ENCODE measurements at regions not wholly inside any gene's neighbourhood (a gene's known extent, or its start where the extent isn't known, plus 50 kb on each side); places are given as distances from the start of the nearest gene placed in this dataset.
"Not testable (repeated sequence)": the region's sequence is repeated elsewhere in the genome, so short reads cannot be mapped to it uniquely, and the experiment has no call there.

DNA sequence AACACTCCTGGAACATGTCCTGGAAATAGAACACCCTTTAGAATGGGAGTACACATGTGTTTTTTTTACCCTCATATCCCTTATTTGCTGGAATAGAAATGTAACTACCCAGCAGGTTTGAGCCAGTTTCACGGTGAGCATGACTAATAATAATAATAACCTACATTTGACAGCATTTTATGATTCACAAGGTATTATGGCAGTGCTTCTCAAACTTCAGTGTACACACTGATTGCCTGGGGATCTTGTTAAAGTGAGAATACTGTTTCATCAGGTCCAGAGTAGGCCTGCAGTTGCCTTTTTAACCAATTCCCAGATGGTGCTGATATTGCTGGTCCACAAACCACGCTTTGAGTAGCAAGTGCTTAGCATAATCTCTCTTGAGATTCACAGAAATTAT, 63.9 kb downstream of the NFKBIZ start:
- Histone ChIP-seq H2AFZ (ENCODE audit: low read depth, low read length) (no peak overlapping the region), H3K9me2 (ENCODE audit: insufficient read depth, low read length) (no peaks in the 10 kb centered on the region), H3K9me3 (ENCODE audit: low read length) (no peaks in the 10 kb centered on the region), H3K36me3 (ENCODE audit: insufficient read depth, low read length) (no peaks in the 10 kb centered on the region), H3F3A (ENCODE audit: insufficient read depth, low read length, poor library complexity, severe bottlenecking) (no peaks in the 10 kb centered on the region), H3K79me2 (replicated peaks; ENCODE audit: insufficient read depth, low read length) (no peaks in the 10 kb centered on the region), H3K4me3 (ENCODE audit: low read length) (no peak overlapping the region), H3K9ac (ENCODE audit: low read length) (no peak overlapping the region), H4K20me1 (ENCODE audit: insufficient read depth) (no peaks in the 10 kb centered on the region), H3K27me3 (ENCODE audit: insufficient read depth, low read depth, low read length) (no peaks in the 10 kb centered on the region), H3K27ac (ENCODE audit: low read length) (no peak overlapping the region), H3K4me2 (ENCODE audit: low read length) (no peak overlapping the region)
- no peak for TF ChIP-seq POLR2AphosphoS5 (IDR thresholded peaks at IDR 0.05)
- TF ChIP-seq, protein P1, sequence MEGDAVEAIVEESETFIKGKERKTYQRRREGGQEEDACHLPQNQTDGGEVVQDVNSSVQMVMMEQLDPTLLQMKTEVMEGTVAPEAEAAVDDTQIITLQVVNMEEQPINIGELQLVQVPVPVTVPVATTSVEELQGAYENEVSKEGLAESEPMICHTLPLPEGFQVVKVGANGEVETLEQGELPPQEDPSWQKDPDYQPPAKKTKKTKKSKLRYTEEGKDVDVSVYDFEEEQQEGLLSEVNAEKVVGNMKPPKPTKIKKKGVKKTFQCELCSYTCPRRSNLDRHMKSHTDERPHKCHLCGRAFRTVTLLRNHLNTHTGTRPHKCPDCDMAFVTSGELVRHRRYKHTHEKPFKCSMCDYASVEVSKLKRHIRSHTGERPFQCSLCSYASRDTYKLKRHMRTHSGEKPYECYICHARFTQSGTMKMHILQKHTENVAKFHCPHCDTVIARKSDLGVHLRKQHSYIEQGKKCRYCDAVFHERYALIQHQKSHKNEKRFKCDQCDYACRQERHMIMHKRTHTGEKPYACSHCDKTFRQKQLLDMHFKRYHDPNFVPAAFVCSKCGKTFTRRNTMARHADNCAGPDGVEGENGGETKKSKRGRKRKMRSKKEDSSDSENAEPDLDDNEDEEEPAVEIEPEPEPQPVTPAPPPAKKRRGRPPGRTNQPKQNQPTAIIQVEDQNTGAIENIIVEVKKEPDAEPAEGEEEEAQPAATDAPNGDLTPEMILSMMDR (IDR thresholded peaks at IDR 0.05; ENCODE audit: poor library complexity, severe bottlenecking) = no peak
- TF ChIP-seq RAD21 (conservative IDR thresholded peaks at IDR 0.05) = no peak
- TF ChIP-seq, protein P2, sequence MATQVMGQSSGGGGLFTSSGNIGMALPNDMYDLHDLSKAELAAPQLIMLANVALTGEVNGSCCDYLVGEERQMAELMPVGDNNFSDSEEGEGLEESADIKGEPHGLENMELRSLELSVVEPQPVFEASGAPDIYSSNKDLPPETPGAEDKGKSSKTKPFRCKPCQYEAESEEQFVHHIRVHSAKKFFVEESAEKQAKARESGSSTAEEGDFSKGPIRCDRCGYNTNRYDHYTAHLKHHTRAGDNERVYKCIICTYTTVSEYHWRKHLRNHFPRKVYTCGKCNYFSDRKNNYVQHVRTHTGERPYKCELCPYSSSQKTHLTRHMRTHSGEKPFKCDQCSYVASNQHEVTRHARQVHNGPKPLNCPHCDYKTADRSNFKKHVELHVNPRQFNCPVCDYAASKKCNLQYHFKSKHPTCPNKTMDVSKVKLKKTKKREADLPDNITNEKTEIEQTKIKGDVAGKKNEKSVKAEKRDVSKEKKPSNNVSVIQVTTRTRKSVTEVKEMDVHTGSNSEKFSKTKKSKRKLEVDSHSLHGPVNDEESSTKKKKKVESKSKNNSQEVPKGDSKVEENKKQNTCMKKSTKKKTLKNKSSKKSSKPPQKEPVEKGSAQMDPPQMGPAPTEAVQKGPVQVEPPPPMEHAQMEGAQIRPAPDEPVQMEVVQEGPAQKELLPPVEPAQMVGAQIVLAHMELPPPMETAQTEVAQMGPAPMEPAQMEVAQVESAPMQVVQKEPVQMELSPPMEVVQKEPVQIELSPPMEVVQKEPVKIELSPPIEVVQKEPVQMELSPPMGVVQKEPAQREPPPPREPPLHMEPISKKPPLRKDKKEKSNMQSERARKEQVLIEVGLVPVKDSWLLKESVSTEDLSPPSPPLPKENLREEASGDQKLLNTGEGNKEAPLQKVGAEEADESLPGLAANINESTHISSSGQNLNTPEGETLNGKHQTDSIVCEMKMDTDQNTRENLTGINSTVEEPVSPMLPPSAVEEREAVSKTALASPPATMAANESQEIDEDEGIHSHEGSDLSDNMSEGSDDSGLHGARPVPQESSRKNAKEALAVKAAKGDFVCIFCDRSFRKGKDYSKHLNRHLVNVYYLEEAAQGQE (IDR thresholded peaks at IDR 0.05; ENCODE audit: borderline replicate concordance) = no peak
- TF ChIP-seq SMC3 (conservative IDR thresholded peaks at IDR 0.05; ENCODE audit: poor library complexity) = no peak
- no peak for TF ChIP-seq EZH2 (IDR thresholded peaks at IDR 0.05; ENCODE audit: borderline replicate concordance, insufficient read depth, low read length, poor library complexity, severe bottlenecking)
- TF ChIP-seq MXI1 (conservative IDR thresholded peaks at IDR 0.05; ENCODE audit: poor library complexity, severe bottlenecking) = no peak
- no peak for TF ChIP-seq TAF1 (IDR thresholded peaks at IDR 0.05; ENCODE audit: low read depth)
- TF ChIP-seq EP300 (conservative IDR thresholded peaks at IDR 0.05; ENCODE audit: poor library complexity, severe bottlenecking) = no peak

DNA sequence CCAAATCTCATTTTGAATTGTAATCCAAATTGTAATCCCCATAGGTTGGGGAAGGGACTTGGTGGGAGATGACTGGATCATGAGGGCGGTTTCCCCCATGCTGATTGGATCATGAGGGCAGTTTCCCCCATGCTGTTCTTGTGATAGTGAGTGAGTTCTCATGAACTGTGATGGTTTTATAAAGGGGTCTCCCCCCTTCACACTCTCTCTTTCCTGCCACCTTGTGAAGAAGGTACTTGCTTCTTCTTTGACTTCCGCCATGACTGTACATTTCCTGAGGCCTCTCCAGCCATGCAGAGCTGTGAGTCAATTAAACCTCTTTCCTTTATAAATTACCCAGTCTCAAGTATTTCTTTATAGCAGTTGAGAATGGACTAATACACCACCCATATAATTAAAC, 68.4 kb downstream of the NFKBIZ start:
- H3K79me2 ChIP-seq (replicated peaks; ENCODE audit: insufficient read depth, low read length); H2AFZ ChIP-seq (ENCODE audit: low read depth, low read length); H4K20me1 ChIP-seq (ENCODE audit: insufficient read depth); H3K27me3 ChIP-seq (ENCODE audit: insufficient read depth, low read depth, low read length); H3K27ac ChIP-seq (ENCODE audit: low read length); H3K9me3 ChIP-seq (ENCODE audit: low read length); H3F3A ChIP-seq (ENCODE audit: insufficient read depth, low read length, poor library complexity, severe bottlenecking); H3K4me3 ChIP-seq (ENCODE audit: low read length); H3K4me2 ChIP-seq (ENCODE audit: low read length); H3K9me2 ChIP-seq (ENCODE audit: insufficient read depth, low read length); H3K9ac ChIP-seq (ENCODE audit: low read length); H3K36me3 ChIP-seq (ENCODE audit: insufficient read depth, low read length): not testable (repeated sequence)

DNA sequence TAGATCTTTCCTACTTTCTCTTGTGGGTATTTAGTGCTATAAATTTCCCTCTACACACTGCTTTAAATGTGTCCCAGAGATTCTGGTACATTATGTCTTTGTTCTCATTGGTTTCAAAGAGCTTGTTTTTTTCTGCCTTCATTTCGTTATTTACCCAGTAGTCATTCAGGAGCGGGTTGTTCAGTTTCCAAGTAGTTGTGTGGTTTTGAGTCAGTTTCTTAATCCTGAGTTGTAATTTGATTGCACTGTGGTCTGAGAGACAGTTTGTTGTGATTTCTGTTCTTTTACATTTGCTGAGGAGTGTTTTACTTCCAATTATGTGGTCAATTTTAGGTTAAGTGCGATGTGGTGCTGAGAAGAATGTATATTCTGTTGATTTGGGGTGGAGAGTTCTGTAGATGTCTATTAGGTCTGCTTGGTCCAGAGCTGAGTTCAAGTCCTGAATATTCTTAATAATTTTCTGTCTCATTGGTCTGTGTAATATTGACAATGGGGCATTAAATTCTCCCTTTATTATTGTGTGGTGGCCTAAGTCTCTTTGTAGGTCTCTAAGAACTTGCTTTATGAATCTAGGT, 72.9 kb downstream of the NFKBIZ start:
- not testable (repeated sequence) for H3K36me3 ChIP-seq (ENCODE audit: insufficient read depth, low read length); H3K79me2 ChIP-seq (replicated peaks; ENCODE audit: insufficient read depth, low read length); H3F3A ChIP-seq (ENCODE audit: insufficient read depth, low read length, poor library complexity, severe bottlenecking); H4K20me1 ChIP-seq (ENCODE audit: insufficient read depth); H3K9me3 ChIP-seq (ENCODE audit: low read length); H3K4me3 ChIP-seq (ENCODE audit: low read length); H3K4me2 ChIP-seq (ENCODE audit: low read length); H3K27ac ChIP-seq (ENCODE audit: low read length); H3K9ac ChIP-seq (ENCODE audit: low read length); H3K9me2 ChIP-seq (ENCODE audit: insufficient read depth, low read length); H3K27me3 ChIP-seq (ENCODE audit: insufficient read depth, low read depth, low read length); H2AFZ ChIP-seq (ENCODE audit: low read depth, low read length)

DNA sequence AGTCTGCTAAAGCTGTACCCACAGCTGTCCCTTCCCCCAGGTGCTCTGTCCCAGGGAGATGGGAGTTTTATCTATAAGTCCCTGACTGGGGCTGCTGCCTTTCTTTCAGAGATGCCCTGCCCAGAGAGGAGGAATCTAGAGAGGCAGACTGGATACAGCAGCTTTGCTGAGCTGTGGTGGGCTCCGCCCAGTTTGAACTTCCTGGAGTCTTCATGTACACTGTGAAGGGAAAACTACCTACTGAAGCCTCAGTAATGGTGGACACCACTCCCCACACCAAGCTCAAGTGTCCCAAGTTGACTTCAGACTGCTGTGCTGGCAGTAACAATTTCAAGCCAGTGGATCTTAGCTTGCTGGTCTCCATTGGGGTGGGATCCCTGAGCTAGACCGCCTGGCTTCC, 75.3 kb downstream of the NFKBIZ start:
- not testable (repeated sequence) for H3K36me3 ChIP-seq (ENCODE audit: insufficient read depth, low read length); H2AFZ ChIP-seq (ENCODE audit: low read depth, low read length); H3K4me2 ChIP-seq (ENCODE audit: low read length)

DNA sequence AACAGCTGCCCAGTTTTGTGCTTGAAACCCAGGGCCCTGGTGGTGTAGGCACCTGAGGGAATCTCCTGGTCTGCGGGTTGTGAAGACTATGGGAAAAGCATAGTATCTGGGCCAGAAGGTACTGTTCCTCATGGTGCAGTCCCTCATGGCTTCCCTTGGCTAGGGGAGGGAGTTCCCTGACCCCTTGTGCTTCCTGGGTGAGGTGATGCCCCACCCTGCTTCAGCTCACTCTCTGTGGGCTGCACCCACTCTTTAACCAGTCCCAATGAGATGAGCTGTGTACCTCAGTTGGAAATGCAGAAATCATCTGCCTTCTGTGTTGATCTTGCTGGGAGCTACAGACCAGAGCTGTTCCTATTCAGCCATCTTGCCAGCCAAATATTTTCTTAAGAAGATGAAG, 75.8 kb downstream of the NFKBIZ start:
- not testable (repeated sequence) for H3K9me2 ChIP-seq (ENCODE audit: insufficient read depth, low read length); H3K4me2 ChIP-seq (ENCODE audit: low read length); H3K9me3 ChIP-seq (ENCODE audit: low read length); H3K9ac ChIP-seq (ENCODE audit: low read length); H3K27ac ChIP-seq (ENCODE audit: low read length); H2AFZ ChIP-seq (ENCODE audit: low read depth, low read length); H4K20me1 ChIP-seq (ENCODE audit: insufficient read depth); H3K79me2 ChIP-seq (replicated peaks; ENCODE audit: insufficient read depth, low read length); H3K36me3 ChIP-seq (ENCODE audit: insufficient read depth, low read length); H3K27me3 ChIP-seq (ENCODE audit: insufficient read depth, low read depth, low read length); H3F3A ChIP-seq (ENCODE audit: insufficient read depth, low read length, poor library complexity, severe bottlenecking); H3K4me3 ChIP-seq (ENCODE audit: low read length)

More for the DNA sequence above, 75.3 kb downstream of the NFKBIZ start:
- H3K9me3 ChIP-seq (ENCODE audit: low read length); H3K9me2 ChIP-seq (ENCODE audit: insufficient read depth, low read length); H3F3A ChIP-seq (ENCODE audit: insufficient read depth, low read length, poor library complexity, severe bottlenecking); H4K20me1 ChIP-seq (ENCODE audit: insufficient read depth); H3K4me3 ChIP-seq (ENCODE audit: low read length); H3K9ac ChIP-seq (ENCODE audit: low read length); H3K79me2 ChIP-seq (replicated peaks; ENCODE audit: insufficient read depth, low read length); H3K27ac ChIP-seq (ENCODE audit: low read length); H3K27me3 ChIP-seq (ENCODE audit: insufficient read depth, low read depth, low read length): not testable (repeated sequence)
